SK-N-MC (cell line): ENCODE measurements at regions not wholly inside any gene's neighbourhood (a gene's known extent, or its start where the extent isn't known, plus 50 kb on each side); places are given as distances from the start of the nearest gene placed in this dataset.

Source experiments
- DNase-seq: peaks from one replicate; pipeline ENCODE4 v3.0.0-alpha.2; 2011; ENCODE audit warnings: low read depth, low spot score
- H3K27ac ChIP-seq: fragments of 200-600 bp; sonication (generic); 2 replicates; pipeline ENCODE4 v1.5.1; 2016; ENCODE audit warnings: mixed run types
- H3K36me3 ChIP-seq: fragments of 200-600 bp; sonication (generic); 2 replicates; pipeline ENCODE4 v1.6.1; 2017; ENCODE audit warnings: antibody characterized with exemption, low read length, mixed read lengths; ENCODE audit not compliant: insufficient read depth
- H3K4me3 ChIP-seq: fragments of 200-600 bp; sonication (generic); 2 replicates; pipeline ENCODE4 v1.5.1; 2016
- H3K9ac ChIP-seq: fragments of 200-600 bp; sonication (generic); 2 replicates; pipeline ENCODE4 v1.8.0; 2017; ENCODE audit warnings: mixed run types, mixed read lengths; ENCODE audit not compliant: insufficient read length
- H3K9me3 ChIP-seq: fragments of 200-600 bp; sonication (generic); 2 replicates; pipeline ENCODE4 v1.6.1; 2017; ENCODE audit warnings: low read depth, mild to moderate bottlenecking, antibody characterized with exemption, low read length, moderate library complexity, mixed read lengths
- EZH2 ChIP-seq: fragments of 200-600 bp; sonication (generic); IDR thresholded peaks from one replicate; pipeline ENCODE4 v1.6.1; 2017; ENCODE audit warnings: antibody characterized with exemption
- FOXP2 ChIP-seq: optimal IDR thresholded peaks from 2 replicates; pipeline ENCODE3; 2011; ENCODE audit warnings: mild to moderate bottlenecking, moderate library complexity; ENCODE audit not compliant: insufficient read depth; ENCODE audit errors: extremely low read length, control extremely low read depth
- POLR2AphosphoS5 ChIP-seq: IDR thresholded peaks from 2 replicates; pipeline ENCODE4 v1.6.1; 2012; ENCODE audit warnings: mild to moderate bottlenecking, low read depth, low read length, borderline replicate concordance

DNA sequence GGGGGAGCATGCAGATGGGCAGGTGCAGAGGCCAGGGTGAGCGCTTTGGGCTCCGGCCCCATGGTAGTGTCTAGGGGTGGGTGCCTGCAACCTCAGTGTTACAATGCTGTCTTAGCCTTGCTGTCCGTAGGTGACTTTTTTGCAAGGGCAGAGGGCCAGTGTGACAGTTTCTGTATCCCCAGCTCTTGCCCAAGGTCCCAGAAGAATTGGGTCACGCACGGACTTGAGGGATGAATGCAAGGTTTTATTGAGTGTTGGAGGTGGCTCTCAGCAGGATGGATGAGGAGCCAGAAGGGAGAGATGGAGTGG is 492.5 kb downstream of the AGTPBP1 start:
- no peak overlapping the region for H3K27ac ChIP-seq
- no peaks in the 10 kb centered on the region for H3K9me3 ChIP-seq
- H3K9ac ChIP-seq = no peak overlapping the region
- DNase-seq = no peak
- no peak for TF ChIP-seq EZH2
- TF ChIP-seq POLR2AphosphoS5 = no peak
- no peak for TF ChIP-seq FOXP2
- H3K36me3 ChIP-seq = no peaks in the 10 kb centered on the region
- no peak overlapping the region for H3K4me3 ChIP-seq

DNA sequence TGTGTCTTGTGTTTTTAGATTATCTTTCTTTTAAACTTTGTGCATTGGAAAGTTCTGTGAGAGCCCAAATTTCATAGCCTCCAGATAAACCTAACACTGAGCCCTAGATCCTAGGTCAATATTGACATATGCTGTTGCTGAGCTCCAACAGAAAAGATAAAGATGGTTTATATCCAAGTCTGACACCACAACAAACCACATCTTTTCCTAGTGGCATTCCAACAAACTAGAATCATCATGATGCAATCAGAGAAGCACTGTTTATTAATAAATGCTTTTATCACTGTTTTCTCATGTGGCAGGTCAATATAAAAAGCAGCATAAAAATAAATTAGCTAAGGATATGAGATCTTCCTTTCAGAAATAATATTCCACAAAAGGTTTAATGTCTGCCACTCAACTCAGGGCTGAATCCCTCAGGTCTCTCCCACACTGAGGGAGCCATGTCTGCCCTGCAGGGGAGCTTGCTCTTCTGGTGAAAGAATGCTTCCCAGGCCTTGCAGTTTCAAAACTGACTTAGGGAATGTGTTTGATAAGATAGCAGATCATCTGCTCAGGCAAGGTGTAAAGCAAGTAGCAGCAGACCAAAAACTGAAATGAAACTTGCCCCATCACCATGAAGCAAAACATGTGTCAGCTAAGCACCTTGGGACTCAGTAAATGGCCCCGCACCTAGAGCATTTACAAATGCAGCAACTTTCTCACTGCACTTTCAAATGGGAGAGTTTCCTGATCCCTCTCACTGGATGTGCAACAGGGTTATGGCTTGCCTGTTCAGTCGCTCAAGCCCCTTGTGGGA is 493.0 kb downstream of the AGTPBP1 start:
- Histone ChIP-seq H3K9me3 (no peaks in the 10 kb centered on the region), H3K9ac (no peak overlapping the region), H3K4me3 (no peak overlapping the region), H3K27ac (no peak overlapping the region), H3K36me3 (no peaks in the 10 kb centered on the region)
- no peak for DNase-seq
- TF ChIP-seq FOXP2 = no peak

DNA sequence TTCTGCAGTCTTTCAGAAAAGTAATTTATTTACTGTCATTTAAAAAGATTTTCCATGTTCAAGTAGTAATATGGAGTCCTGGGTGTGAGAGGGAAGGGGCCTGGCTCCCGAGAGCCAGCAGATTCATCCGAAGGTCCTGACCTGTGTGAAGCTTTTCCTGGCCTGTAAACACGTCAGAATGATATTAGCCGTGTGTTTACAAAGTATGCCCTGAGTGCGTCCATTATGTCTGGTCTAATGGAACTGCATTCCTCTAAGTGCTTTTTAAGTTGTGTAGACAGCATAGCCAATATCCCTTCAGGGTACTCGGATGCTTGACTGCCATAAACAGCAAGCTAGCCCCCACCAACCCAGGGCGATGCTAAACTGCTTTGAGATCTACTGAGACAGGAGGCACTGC is 495.2 kb downstream of the AGTPBP1 start:
- no peaks in the 10 kb centered on the region for H3K36me3 ChIP-seq
- DNase-seq = no peak
- no peak overlapping the region for H3K27ac ChIP-seq
- no peaks in the 10 kb centered on the region for H3K9me3 ChIP-seq
- TF ChIP-seq EZH2 = no peak
- no peak for TF ChIP-seq FOXP2
- no peak for TF ChIP-seq POLR2AphosphoS5
- no peak overlapping the region for H3K4me3 ChIP-seq
- H3K9ac ChIP-seq = no peak overlapping the region

DNA sequence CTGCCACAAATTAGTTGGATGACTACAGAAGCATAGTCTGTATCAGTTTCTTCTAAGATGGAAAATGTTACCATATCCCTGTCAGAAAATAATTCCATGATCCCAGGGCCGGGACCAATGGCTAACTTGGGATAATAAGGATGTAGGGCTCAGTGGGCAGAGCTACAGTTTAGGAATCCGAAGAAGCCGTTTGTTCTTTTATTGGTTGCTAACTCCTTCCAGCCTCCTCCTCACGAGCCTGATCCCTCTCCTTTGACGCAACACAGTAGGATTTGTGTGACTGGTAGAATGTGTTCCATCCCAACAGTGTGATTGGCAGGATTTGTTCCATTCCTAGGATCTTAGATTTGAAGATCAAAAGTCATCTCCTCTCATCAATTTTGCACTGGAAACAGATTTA is 496.9 kb downstream of the AGTPBP1 start:
- Histone ChIP-seq H3K27ac (no peak overlapping the region), H3K36me3 (no peaks in the 10 kb centered on the region), H3K9me3 (no peaks in the 10 kb centered on the region), H3K9ac (no peak overlapping the region), H3K4me3 (no peak overlapping the region)
- TF ChIP-seq EZH2 = no peak
- TF ChIP-seq POLR2AphosphoS5 = no peak
- no peak for TF ChIP-seq FOXP2
- no peak for DNase-seq

DNA sequence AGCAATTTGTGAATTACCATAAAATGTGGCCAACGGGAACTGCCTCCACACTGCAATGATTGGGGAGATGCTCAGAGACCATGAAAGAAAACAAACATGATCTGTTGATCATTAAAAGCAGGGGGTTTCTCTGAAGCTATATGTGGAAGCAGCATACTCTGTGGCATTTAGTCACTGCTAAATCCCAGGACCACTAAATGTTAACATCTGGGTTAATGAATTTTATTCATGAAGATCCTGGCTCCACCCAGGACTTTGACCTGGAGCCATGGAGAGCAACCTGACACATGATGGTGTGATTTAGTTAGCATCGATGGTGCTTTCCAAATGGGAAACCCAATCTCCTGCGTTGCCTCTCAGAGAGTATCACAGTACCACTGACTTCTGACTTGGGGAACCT is 497.8 kb downstream of the AGTPBP1 start:
- Histone ChIP-seq H3K9ac (no peak overlapping the region), H3K27ac (no peak overlapping the region), H3K4me3 (no peak overlapping the region), H3K9me3 (no peaks in the 10 kb centered on the region), H3K36me3 (no peaks in the 10 kb centered on the region)
- no peak for TF ChIP-seq FOXP2
- TF ChIP-seq EZH2 = no peak
- no peak for DNase-seq

DNA sequence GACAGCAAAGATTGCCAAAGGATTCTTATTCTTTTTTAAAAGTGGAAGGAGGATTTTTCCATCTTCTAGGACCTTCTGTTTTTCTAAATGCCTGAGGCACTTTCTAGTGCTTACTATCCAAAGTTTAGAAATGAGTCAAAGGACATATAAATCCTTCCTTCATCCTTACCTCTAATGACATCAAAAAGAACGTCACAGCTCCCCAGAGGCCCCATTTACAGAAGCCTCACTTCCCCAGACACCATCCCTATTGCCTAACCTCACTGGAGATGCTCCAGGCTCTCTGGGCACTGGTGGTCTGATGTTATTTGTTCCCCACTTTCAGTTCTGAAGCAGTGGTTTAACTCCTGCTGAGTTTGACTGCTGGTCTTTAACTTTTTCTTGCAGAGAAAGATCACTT is 504.3 kb downstream of the AGTPBP1 start:
- Histone ChIP-seq H3K27ac (no peak overlapping the region), H3K9ac (no peak overlapping the region), H3K9me3 (no peaks in the 10 kb centered on the region), H3K36me3 (no peaks in the 10 kb centered on the region), H3K4me3 (no peak overlapping the region)
- DNase-seq = no peak
- TF ChIP-seq EZH2 = no peak
- TF ChIP-seq POLR2AphosphoS5 = no peak
- no peak for TF ChIP-seq FOXP2

DNA sequence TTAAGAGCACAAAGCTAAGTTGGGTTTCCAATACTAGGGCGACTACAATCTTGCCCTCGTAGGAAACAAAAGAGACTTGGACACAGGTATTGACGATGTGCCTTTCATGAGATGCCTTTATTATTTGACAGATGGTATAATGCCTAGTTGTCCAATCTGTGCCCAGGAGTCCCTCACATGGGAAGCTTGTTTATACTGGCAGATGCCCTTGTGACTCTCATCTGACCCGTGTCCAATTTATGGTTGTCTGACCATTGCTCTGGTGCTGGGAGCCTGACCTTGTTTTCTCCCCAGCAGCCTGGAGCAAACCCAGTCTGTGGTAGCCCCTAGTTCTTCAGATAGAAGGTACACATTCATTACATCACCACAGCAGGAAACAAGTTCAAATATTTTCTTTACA is 511.7 kb downstream of the AGTPBP1 start:
- H3K36me3 ChIP-seq = no peaks in the 10 kb centered on the region
- no peak overlapping the region for H3K9ac ChIP-seq
- H3K27ac ChIP-seq = no peak overlapping the region
- no peaks in the 10 kb centered on the region for H3K9me3 ChIP-seq
- DNase-seq = no peak
- TF ChIP-seq POLR2AphosphoS5 = no peak
- no peak for TF ChIP-seq EZH2
- TF ChIP-seq FOXP2 = no peak
- no peak overlapping the region for H3K4me3 ChIP-seq

DNA sequence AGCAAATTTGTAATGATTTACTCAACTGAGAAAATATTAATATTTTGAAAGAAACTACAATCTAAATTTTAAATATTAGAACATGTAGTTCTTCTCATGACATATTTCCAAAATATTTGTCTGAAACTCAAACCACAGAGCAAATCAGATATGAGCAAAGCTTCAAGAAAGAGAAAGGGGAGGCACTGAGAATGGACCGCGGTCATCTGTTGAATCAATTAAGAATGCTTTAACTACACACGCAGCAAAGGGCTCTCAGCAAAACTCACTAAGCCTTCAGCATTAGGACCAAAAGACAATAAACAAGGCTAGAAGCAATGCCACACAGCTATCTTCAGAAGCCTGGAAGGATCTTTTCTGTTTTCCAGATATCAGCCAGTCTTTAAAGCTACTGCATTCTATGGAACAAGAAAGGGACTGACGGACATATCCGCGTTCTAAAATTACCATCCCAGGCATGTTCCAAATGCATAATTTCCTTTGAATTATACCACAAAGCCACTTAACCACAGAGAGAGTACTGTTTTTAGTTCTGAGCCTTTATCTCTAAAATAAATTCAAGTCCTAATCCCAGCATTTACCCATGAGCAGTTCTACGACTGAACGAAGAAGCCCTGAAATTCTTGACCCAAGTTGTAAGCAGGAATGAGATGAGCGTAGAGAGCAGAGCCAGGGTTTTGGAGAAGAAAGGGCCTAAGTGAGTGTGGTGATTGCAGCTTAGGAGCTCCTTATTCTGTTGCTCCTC is 513.5 kb downstream of the AGTPBP1 start:
- Histone ChIP-seq H3K27ac (no peak overlapping the region), H3K9ac (no peak overlapping the region), H3K4me3 (no peak overlapping the region), H3K9me3 (no peaks in the 10 kb centered on the region), H3K36me3 (no peaks in the 10 kb centered on the region)
- DNase-seq = no peak
- TF ChIP-seq FOXP2 = no peak
- TF ChIP-seq EZH2 = no peak
- no peak for TF ChIP-seq POLR2AphosphoS5
